SK-N-SH (cell line): ENCODE measurements at regions not wholly inside any gene's neighbourhood (a gene's known extent, or its start where the extent isn't known, plus 50 kb on each side); places are given as distances from the start of the nearest gene placed in this dataset.

Source experiments
- CTCF ChIA-PET: fragments of 300-600, 350-600 bp; formaldehyde crosslinking; extraction: SDS; loops from one replicate; lab custom pipeline; 2021; lab: Yijun Ruan, JAX
- POLR2A ChIA-PET: fragments of 350-600 bp; sonication (Branson Sonifier 250); formaldehyde crosslinking; extraction: SDS; loops from one replicate; lab custom pipeline; 2020; ENCODE audit warnings: antibody characterized with exemption, inconsistent platforms; lab: Yijun Ruan, JAX
- DNase-seq: peaks from one replicate; pipeline ENCODE4 v3.0.0; 2012
- H2AFZ ChIP-seq: fragments of 200-600 bp; sonication (generic); 2 replicates; pipeline ENCODE4 v1.8.1; 2016; ENCODE audit warnings: antibody characterized with exemption, mild to moderate bottlenecking, low read depth
- H3F3A ChIP-seq: fragments of 200-600 bp; sonication (generic); replicated peaks from 2 replicates; pipeline ENCODE3; 2016; ENCODE audit warnings: antibody characterized with exemption, mild to moderate bottlenecking; ENCODE audit not compliant: insufficient read depth
- H3K27ac ChIP-seq, 2 experiments: fragments of 200-500 bp in 1 of 2; fragments of 200-600 bp in 1 of 2; sonication (Bioruptor generic) in 1 of 2; sonication (generic), shearing (Covaris generic) in 1 of 2; 2 replicates each; pipeline versions ENCODE4 v1.5.1 to v1.6.1; 2014 to 2016; ENCODE audit warnings: low read depth in 2 of 2, inconsistent platforms in 1 of 2, low read length in 1 of 2, mild to moderate bottlenecking in 1 of 2, mixed read lengths in 1 of 2
- H3K27me3 ChIP-seq: fragments of 200-600 bp; sonication (generic), shearing (Covaris generic); 2 replicates; pipeline ENCODE4 v1.6.1; 2016; ENCODE audit warnings: mixed run types; ENCODE audit not compliant: insufficient read depth
- H3K36me3 ChIP-seq, 2 experiments: fragments of 200-500 bp in 1 of 2; fragments of 200-600 bp in 1 of 2; sonication (Bioruptor generic) in 1 of 2; sonication (generic) in 1 of 2; replicated peaks in 1 of 2; 2 replicates each; pipeline versions ENCODE3 to v1.5.1; 2014 to 2016; ENCODE audit warnings: low read length in 1 of 2, mild to moderate bottlenecking in 1 of 2; ENCODE audit not compliant: insufficient read depth in 2 of 2, control insufficient read depth in 1 of 2
- H3K4me1 ChIP-seq, 2 experiments: fragments of 200-500 bp in 1 of 2; fragments of 200-600 bp in 1 of 2; sonication (Bioruptor generic) in 1 of 2; sonication (generic), shearing (Covaris generic) in 1 of 2; 2 replicates each; pipeline versions ENCODE4 v1.5.1 to v1.6.1; 2014 to 2016; ENCODE audit warnings: low read depth in 1 of 2, low read length in 1 of 2, mixed run types in 1 of 2; ENCODE audit not compliant: insufficient read depth in 2 of 2, control insufficient read depth in 1 of 2
- H3K4me2 ChIP-seq: fragments of 200-600 bp; sonication (generic), shearing (Covaris generic); 2 replicates; pipeline ENCODE4 v1.6.1; 2017; ENCODE audit warnings: mixed run types
- H3K4me3 ChIP-seq, 2 experiments: fragments of 200-500 bp in 1 of 2; fragments of 200-600 bp in 1 of 2; sonication (Bioruptor generic) in 1 of 2; sonication (generic), shearing (Covaris generic) in 1 of 2; 2 replicates each; pipeline versions ENCODE4 v1.5.1 to v1.8.1; 2014 to 2016; ENCODE audit warnings: low read depth in 2 of 2, inconsistent platforms in 1 of 2, low read length in 1 of 2, mild to moderate bottlenecking in 1 of 2, mixed read lengths in 1 of 2, moderate library complexity in 1 of 2
- H3K79me2 ChIP-seq: fragments of 200-600 bp; sonication (generic); 2 replicates; pipeline ENCODE4 v1.8.1; 2017; ENCODE audit warnings: mild to moderate bottlenecking; ENCODE audit not compliant: insufficient read depth
- H3K9ac ChIP-seq: fragments of 200-600 bp; sonication (generic); 2 replicates; pipeline ENCODE4 v1.6.1; 2017; ENCODE audit warnings: mixed run types
- H3K9me2 ChIP-seq: fragments of 200-600 bp; sonication (generic); 2 replicates; pipeline ENCODE4 v1.6.1; 2017; ENCODE audit warnings: mixed run types
- H3K9me3 ChIP-seq: fragments of 200-600 bp; sonication (generic); 2 replicates; pipeline ENCODE4 v1.6.1; 2017; ENCODE audit warnings: mixed run types, mild to moderate bottlenecking, moderate library complexity
- H4K20me1 ChIP-seq: fragments of 200-600 bp; sonication (generic); 2 replicates; pipeline ENCODE4 v1.6.1; 2017; ENCODE audit warnings: mild to moderate bottlenecking, mixed run types; ENCODE audit not compliant: insufficient read depth
- ELF1 ChIP-seq: IDR thresholded peaks from 2 replicates; pipeline ENCODE4 v1.4.0; 2012
- EP300 ChIP-seq, 2 experiments: IDR thresholded peaks; 2 replicates each; pipeline versions ENCODE4 v1.4.0 to v1.6.1; 2012; ENCODE audit warnings: borderline replicate concordance in 1 of 2, low read depth in 1 of 2, low read length in 1 of 2
- EZH2phosphoT487 ChIP-seq: fragments of 200-600 bp; sonication (generic); IDR thresholded peaks from 2 replicates; pipeline ENCODE4 v1.6.1; 2017; ENCODE audit warnings: low read depth, mixed run types, mild to moderate bottlenecking, antibody characterized with exemption, moderate library complexity, borderline replicate concordance
- FOSL2 ChIP-seq: IDR thresholded peaks from 2 replicates; pipeline ENCODE4 v1.4.0; 2012; ENCODE audit warnings: low read depth, mild to moderate bottlenecking, moderate library complexity, borderline replicate concordance
- FOXM1 ChIP-seq: IDR thresholded peaks from 2 replicates; pipeline ENCODE4 v1.4.0; 2012; ENCODE audit warnings: low read depth, mild to moderate bottlenecking
- GABPA ChIP-seq: IDR thresholded peaks from 2 replicates; pipeline ENCODE4 v1.4.0; 2012; ENCODE audit warnings: low read depth, mild to moderate bottlenecking
- JUND ChIP-seq: IDR thresholded peaks from 2 replicates; pipeline ENCODE4 v1.4.0; 2012
- MEF2A ChIP-seq: IDR thresholded peaks from 2 replicates; pipeline ENCODE4 v1.4.0; 2012; ENCODE audit warnings: low read depth, borderline replicate concordance
- NFIC ChIP-seq: IDR thresholded peaks from 2 replicates; pipeline ENCODE4 v1.4.0; 2012; ENCODE audit warnings: borderline replicate concordance
- RAD21 ChIP-seq: IDR thresholded peaks from 2 replicates; pipeline ENCODE4 v1.6.1; 2012; ENCODE audit warnings: mild to moderate bottlenecking, low read length
- RCOR1 ChIP-seq: fragments of 150-350 bp; IDR thresholded peaks from 2 replicates; pipeline ENCODE4 v1.6.1; 2017; ENCODE audit warnings: antibody characterized with exemption, low read length
- RFX5 ChIP-seq: IDR thresholded peaks from 2 replicates; pipeline ENCODE4 v1.6.1; 2012; ENCODE audit warnings: mild to moderate bottlenecking, improper control_type of control experiment, low read length
- RXRA ChIP-seq: IDR thresholded peaks from 2 replicates; pipeline ENCODE4 v1.4.0; 2012; ENCODE audit warnings: low read depth, mild to moderate bottlenecking, borderline replicate concordance
- SIN3A ChIP-seq: IDR thresholded peaks from 2 replicates; pipeline ENCODE4 v1.6.1; 2012; ENCODE audit warnings: low read depth, mild to moderate bottlenecking, low read length, moderate library complexity, borderline replicate concordance
- SMC3 ChIP-seq: IDR thresholded peaks from 2 replicates; pipeline ENCODE4 v1.6.1; 2012; ENCODE audit warnings: low read depth, low read length, improper control_type of control experiment
- TAF1 ChIP-seq: IDR thresholded peaks from 2 replicates; pipeline ENCODE4 v1.6.1; 2012; ENCODE audit warnings: low read depth, mild to moderate bottlenecking, low read length, moderate library complexity, borderline replicate concordance
- TEAD4 ChIP-seq: IDR thresholded peaks from 2 replicates; pipeline ENCODE4 v1.4.0; 2012; ENCODE audit warnings: mild to moderate bottlenecking, borderline replicate concordance; ENCODE audit not compliant: insufficient read depth
- YY1 ChIP-seq: IDR thresholded peaks from 2 replicates; pipeline ENCODE4 v1.4.0; 2012; ENCODE audit warnings: low read depth, mild to moderate bottlenecking
- WGBS: methylation state at CpG from one replicate; pipeline ENCODE4 v1.1.6; 2017; ENCODE audit warnings: low lambda C conversion rate; 5-methylcytosine and 5-hydroxymethylcytosine counted together
- TF ChIP-seq, protein P1 (sequence below): IDR thresholded peaks from 2 replicates; pipeline ENCODE4 v1.4.0; 2012; ENCODE audit warnings: low read depth, borderline replicate concordance

DNA sequence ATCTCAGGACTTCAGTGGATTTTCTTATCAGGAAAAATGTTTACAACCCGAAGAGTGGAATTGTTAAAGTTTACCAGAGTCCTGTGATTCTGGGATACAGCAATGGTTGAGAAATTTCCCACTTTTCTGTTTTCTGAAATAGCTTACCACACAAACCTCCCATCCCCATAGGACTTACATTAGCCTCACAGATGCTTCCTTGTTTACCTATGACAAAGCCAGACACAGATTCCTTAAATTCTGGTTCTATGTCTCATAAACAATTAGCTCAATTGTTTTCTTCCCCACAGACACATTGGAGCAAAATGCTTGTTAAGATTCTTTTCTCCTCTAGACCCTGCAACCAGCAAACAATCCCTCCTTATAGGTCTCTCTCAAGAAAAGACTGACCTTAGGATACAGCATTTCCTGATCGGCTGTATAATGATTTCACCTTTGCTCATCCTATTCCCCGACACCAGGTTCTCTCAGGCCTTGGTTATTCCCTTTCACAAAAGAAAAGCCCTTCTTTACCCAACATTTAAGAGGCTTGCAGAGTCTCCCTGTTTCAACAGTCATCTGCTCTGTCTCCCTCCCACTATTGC, 886.2 kb downstream of the ARAP2 start:
- ChIA-PET POLR2A (no interaction called here), CTCF (no interaction called here)
- no peak overlapping the region for H3K27ac ChIP-seq
- no peak overlapping the region for H3K4me2 ChIP-seq
- 7% methylated on average over 3 of the region's 3 CpGs for WGBS
- no peaks in the 10 kb centered on the region for H3K27me3 ChIP-seq
- H3K36me3 ChIP-seq, result no peaks in the 10 kb centered on the region
- no peaks in the 10 kb centered on the region for H3K79me2 ChIP-seq
- no peaks in the 10 kb centered on the region for H3K4me1 ChIP-seq
- no peak for TF ChIP-seq RAD21
- TF ChIP-seq RFX5, result no peak
- no peak for TF ChIP-seq EP300 (IDR thresholded peaks at IDR 0.05; ENCODE audit: borderline replicate concordance in 1 of 2, low read depth in 1 of 2, low read length in 1 of 2)
- no peak for TF ChIP-seq FOXM1
- TF ChIP-seq, protein P1, sequence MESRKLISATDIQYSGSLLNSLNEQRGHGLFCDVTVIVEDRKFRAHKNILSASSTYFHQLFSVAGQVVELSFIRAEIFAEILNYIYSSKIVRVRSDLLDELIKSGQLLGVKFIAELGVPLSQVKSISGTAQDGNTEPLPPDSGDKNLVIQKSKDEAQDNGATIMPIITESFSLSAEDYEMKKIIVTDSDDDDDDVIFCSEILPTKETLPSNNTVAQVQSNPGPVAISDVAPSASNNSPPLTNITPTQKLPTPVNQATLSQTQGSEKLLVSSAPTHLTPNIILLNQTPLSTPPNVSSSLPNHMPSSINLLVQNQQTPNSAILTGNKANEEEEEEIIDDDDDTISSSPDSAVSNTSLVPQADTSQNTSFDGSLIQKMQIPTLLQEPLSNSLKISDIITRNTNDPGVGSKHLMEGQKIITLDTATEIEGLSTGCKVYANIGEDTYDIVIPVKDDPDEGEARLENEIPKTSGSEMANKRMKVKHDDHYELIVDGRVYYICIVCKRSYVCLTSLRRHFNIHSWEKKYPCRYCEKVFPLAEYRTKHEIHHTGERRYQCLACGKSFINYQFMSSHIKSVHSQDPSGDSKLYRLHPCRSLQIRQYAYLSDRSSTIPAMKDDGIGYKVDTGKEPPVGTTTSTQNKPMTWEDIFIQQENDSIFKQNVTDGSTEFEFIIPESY, result no peak
- no peak for TF ChIP-seq YY1
- H4K20me1 ChIP-seq, result no peaks in the 10 kb centered on the region
- 0 out of 2 replicates have a peak, but pooled peaks cover 6% of the 10 kb centered on the region for H3K9me3 ChIP-seq
- H3K4me3 ChIP-seq, result no peak overlapping the region
- peaks cover 5% of the 10 kb centered on the region; the same call in 1 of the 2 replicates for H3K9me2 ChIP-seq
- no peak overlapping the region for H2AFZ ChIP-seq
- H3K9ac ChIP-seq, result no peak overlapping the region
- no peak for DNase-seq
- H3F3A ChIP-seq, result no peaks in the 10 kb centered on the region

DNA sequence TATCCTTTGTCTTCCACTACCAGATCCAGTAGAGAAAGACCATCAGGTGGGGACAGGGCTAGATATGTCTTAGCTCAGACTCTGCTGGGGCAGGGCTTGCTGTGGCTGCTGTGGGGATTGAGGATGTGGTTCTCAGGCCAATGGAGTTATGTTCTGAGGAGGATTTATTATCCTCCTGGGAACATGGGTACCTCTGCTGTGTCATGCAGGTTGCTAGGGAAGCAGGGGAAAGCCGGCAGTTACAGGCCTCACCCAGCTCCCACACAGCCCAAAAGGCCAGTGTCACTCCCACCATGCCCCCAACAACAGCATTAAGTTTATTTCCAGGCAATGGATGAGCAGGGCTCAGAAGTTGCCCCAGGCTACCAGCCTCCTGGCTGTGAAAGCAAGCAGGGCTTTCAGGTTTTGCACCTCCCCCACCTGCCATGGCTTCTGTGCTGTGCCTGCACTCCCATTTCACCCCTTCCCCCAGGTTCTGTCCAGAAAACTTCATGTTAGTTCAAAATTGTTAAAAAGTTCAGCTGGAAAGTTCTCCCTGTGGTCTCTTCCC, 879.9 kb downstream of the ARAP2 start:
- Histone ChIP-seq H3K9ac (no peak overlapping the region), H3K9me2 (no peaks in the 10 kb centered on the region), H4K20me1 (no peaks in the 10 kb centered on the region), H3K27ac (no peak overlapping the region), H3F3A (no peaks in the 10 kb centered on the region), H3K4me2 (no peak overlapping the region), H3K4me3 (no peak overlapping the region), H3K79me2 (no peaks in the 10 kb centered on the region), H3K27me3 (no peaks in the 10 kb centered on the region), H3K36me3 (no peaks in the 10 kb centered on the region), H2AFZ (no peak overlapping the region), H3K4me1 (no peaks in the 10 kb centered on the region), H3K9me3 (no peaks in the 10 kb centered on the region)
- WGBS, result no CpG with 5 or more reads among the region's 1 CpG
- CTCF ChIA-PET, result no interaction called here
- TF ChIP-seq NFIC (no peak), JUND (no peak), FOSL2 (no peak), RAD21 (no peak), RFX5 (no peak), RCOR1 (no peak), ELF1 (no peak), RXRA (no peak), EP300 (IDR thresholded peaks at IDR 0.05; ENCODE audit: borderline replicate concordance in 1 of 2, low read depth in 1 of 2, low read length in 1 of 2) (no peak), SIN3A (no peak), GABPA (no peak), TEAD4 (no peak), TAF1 (no peak), MEF2A (no peak), EZH2phosphoT487 (no peak), SMC3 (no peak)
- POLR2A ChIA-PET, result no interaction called here
- no peak for DNase-seq
